Smooth muscle cell of the brain vasculature (primary cell): ENCODE measurements at regions not wholly inside any gene's neighbourhood (a gene's known extent, or its start where the extent isn't known, plus 50 kb on each side); places are given as distances from the start of the nearest gene placed in this dataset.

ENCODE experiments used
- DNase-seq: peaks from one replicate; pipeline ENCODE4 v3.0.0-alpha.2; 2012; ENCODE audit warnings: low read depth, low spot score

DNA sequence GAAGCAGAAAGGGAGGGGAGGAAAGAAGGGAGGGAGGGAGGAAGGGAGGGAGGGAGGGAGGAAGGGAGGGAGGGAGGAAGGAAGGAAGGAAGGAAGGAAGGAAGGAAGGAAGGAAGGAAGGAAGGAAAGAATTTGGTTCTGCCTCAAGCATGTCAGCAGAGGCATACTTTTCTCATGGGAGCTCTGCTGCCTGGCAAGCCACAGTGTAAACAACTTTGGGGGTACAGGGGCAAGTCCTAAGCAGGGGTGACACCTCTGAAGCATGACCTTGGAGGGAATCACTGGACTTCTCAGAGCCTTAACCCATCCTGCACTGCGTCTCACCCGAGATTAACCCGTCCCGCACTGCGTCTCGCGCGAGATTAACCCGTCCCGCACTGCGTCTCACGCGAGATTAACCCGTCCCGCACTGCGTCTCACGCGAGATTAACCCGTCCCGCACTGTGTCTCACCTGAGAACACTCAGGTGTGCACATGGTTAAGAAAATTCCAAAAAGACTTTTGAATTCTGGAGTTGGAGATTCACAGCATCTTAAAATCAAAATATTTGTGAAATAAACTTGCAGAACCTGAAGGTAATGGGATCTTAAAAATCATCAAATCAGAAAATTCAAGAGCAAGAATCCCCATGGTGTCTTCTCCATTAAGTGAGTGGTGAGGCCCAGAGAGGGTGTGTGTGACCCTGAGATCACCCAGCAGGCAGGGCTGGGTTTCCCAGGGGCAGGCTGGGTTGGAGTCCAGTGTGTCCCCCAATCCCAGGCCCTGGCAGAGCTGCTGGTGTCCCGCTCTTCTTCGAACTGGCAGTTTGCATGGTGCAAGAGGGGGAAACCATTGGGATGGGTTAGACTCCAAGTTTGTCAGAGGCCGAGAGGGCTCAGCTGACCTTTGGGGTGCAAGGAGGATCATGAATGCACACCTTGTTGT lies 190.4 kb downstream of the MN1 start:
- DNase-seq, result no peak

GRCh38 chr22:27612115-27612514 lies 189.4 kb downstream of the MN1 start:
- no peak for DNase-seq

- DNase-seq, result no peak
Observed at GRCh38 chr22:27613099-27614005, 188.2 kb downstream of the MN1 start.

DNA sequence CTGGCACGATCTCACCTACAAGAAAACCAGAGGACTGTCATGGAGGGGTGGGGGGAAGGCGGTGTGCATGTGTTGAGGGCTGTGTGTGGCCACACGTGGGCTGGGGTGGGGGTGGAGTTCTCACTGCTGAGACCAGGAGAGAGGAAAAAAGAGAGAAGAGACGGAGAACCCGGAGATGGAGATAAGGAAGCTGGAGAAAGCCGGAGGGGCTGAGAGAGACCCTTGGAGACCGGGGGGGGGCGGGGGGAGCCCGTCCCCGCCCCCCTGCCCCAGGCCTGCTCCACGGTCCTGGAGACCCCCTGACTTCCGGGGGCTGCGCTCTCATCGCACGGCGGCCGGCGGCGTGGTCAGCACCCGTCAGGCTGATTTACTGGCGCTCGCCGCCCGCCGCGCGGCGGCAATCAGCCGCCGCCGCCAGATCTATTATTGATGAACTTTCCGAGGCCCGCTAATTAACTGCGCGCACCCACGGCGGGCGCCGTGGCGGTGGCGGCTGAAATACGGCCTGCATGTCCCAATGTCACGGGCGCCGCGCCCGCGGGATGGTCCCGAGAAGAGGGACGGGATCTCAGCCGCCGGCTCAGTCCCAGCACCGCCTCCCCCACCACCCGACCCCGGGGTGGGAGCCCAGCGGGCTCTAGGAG lies 187.4 kb downstream of the MN1 start:
- DNase-seq, result no peak

- no peak for DNase-seq
Observed at GRCh38 chr22:27614650-27615007, 186.9 kb downstream of the MN1 start.

GRCh38 chr22:27615408-27615807 lies 186.1 kb downstream of the MN1 start:
- no peak for DNase-seq

GRCh38 chr22:27616033-27616432 lies 185.5 kb downstream of the MN1 start:
- no peak for DNase-seq

GRCh38 chr22:27617214-27617881 lies 184.2 kb downstream of the MN1 start:
- DNase-seq, result no peak

DNA sequence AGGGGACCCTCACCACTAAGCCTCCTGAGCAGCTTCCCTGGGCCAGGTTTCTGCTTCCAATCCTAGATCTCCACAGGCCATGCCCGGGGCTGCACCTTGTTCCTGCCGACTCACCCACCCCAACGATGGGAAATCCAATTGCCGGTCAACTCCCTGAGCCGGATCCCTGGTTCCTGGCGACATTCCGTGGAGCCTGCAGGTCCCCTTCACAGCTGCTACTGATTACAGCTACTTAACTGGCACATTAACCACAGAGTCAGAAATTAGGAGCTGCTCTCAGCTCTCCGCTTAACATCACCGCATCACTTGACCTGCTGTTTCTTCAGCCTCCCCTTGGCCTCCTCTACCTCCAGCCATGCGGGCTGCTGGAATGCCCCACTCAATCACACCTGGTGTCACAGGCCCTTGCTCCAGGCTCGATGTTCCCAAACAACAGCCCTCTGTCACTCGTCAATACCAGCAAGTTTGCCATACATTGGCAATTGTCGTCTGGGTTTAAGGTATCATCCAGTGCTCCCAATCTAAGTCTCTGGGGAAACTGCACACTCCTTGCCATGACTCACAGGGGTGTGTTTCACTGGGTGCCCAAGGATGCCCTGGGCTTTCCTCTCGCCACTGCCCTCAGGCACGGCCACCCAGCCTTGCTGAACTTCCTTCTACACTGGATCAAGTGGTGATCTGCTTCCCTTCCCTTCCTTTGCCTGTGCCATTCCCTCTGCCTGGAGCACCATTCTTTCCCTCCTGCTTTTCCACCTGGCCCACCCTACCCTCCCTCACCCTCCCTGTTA lies 181.0 kb downstream of the MN1 start:
- no peak for DNase-seq

DNA sequence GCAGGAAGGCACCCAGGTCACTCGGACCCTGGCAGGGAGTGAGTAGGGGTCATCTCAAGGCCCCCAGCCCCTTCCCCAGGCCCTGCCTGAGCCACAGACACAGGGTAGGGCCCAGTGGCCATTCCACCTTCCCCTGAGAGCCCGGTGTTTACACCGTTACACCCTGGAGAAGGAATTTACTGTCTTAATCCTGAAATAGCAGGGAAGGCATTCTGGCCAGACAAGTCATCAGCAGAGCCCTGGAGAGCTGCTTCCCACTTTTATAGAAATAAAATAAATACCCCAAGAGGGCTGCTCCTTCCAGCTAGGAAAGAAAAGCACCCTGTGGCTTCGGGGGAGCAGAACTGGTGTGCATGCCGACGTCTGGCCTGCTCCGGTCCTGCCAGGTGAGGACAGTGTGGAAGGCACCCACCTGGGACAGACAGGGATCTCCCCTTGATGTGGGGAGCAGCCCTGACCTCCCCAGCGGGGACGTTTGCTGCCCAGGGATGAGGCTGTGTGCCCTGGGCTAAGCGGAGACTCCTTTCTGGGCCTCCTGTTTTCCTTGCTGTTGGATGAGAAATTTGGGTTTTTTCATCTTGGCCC lies 180.0 kb downstream of the MN1 start:
- no peak for DNase-seq

- no peak for DNase-seq
Observed at GRCh38 chr22:27624042-27624441, 177.5 kb downstream of the MN1 start.

GRCh38 chr22:27624705-27625104 lies 176.9 kb downstream of the MN1 start:
- no peak for DNase-seq

DNA sequence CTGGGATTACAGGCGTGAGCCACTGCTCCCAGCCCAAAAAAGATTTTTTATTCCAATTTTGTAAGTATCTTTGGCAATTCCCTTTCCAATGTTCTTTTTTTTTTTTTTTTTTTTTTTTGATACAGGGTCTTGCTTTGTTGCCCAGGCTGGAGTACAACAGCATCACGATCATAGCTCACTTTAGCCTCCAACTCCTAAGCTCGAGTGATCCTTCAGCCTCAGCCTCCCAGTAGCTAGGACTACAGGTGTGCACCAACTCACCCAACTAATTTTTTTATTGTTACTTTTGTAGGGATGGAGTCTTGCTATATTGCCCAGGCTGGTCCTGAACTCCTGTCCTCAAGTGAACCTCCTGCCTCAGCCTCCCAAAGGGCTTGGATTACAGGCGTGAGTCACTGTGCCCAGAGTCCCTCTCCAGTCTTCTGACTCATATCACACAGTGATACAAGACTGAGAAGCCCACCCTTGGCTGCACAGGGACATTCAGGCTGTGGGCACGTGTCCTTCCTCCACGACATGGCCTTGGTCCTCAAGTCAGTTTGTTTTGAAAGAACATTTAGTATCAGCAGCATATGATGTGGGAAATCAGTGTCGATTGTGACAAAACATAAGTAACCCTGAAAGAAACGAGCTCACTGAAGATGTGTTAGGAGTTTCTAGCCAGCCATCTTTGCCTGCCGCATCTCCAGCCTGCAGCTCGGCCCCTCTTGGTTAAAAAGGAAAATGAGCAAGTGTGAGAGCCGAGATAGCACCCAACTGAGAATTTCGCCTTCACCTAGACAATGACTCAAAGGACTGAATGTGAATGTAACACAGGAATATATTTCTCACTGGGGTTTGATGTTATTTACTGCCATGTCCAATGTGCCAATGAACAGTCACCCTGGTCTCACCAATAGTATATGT lies 175.5 kb downstream of the MN1 start:
- DNase-seq, result no peak

DNA sequence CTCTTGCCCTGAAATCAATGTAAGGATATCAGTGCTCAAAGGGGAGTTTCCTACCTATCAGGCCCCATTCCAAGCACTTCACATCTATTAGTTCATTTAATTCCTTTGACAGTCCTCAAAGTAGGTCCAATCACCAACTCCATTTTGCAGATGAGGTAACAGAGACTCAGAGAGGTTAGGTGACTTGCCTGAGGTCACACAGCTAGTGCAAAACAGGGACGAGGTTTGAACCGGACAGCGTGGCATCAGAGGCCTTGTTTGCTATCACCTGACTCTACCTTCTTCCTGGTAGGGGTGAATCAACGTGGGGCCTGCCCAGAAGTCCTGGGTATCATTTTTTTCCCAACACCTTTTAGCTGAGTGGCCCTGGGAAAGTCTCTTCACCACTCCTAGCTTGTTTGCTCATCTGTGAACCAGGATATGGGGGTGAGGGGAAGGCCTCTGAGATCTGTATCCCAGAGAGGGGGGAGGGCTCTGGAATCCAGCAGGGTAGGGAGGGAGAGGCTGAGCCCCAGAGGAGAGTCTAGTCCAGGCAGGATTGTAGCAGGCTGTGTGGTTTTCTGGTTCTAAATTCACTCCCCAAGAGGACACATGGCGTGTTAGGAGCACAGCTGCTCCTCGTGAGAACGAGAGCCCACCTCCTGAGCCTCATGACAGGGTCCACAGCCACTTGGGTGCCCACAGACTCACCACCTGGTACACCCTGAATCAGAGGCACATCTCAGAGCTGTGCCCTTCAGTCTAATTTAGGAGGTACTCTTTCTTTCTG lies 174.7 kb downstream of the MN1 start:
- DNase-seq, result no peak

DNA sequence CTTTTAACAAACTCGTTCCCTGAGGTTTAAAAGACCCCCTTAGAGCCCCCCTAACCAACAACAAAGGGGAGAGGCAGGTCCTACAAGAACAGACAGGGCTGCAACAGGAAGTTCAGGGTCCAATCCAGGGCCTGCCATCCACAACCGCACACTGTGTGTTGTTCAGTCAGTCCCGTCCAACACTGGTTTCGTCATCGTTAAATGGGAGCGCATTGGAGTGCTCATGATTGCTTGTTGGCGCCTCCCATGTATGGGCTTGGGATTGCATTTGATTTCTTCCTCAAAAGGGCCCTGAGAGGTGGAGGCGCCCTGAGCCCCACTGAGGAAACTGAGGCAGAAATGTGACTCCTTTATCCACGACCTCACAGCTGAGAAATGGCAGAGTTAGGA lies 174.1 kb downstream of the MN1 start:
- DNase-seq, result no peak

DNA sequence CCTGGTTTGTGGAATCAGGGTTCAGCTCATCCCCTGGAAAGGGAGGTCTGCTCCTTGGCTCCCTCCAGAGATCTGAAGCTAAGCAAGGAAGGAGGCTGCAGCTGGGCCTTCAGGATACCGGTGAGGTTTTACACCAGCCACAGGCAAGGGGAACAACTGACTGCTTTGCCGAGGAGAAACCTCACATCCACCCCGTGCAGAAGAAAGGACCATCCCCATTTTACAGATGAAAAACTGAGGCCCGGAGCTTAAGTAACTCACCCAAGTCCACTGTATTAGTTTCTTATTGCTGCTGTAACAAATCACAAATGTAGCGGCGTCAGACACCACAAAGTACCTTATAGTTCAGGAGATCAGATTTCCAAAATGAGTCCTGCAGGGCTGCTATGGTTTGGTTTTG lies 173.7 kb downstream of the MN1 start:
- DNase-seq, result no peak

DNA sequence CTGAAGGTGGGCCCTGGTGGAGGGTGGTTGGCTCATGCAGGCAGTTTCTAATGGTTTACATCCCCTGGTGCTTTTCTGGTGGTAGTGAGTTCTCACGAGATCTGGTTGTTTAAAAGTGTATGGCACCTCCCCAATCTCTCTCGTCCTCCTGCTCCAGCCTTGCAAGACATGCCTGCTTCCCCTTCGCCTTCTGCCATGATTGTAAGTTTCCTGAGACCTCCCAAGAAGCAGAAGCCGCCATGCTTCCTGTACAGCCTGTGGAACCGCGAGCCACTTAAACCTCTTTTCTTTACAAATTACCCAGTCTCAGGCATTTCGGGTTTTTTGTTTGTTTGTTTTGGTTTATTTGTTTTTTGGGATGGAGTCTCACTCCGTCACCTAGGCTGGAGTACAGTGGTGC lies 173.2 kb downstream of the MN1 start:
- no peak for DNase-seq

DNA sequence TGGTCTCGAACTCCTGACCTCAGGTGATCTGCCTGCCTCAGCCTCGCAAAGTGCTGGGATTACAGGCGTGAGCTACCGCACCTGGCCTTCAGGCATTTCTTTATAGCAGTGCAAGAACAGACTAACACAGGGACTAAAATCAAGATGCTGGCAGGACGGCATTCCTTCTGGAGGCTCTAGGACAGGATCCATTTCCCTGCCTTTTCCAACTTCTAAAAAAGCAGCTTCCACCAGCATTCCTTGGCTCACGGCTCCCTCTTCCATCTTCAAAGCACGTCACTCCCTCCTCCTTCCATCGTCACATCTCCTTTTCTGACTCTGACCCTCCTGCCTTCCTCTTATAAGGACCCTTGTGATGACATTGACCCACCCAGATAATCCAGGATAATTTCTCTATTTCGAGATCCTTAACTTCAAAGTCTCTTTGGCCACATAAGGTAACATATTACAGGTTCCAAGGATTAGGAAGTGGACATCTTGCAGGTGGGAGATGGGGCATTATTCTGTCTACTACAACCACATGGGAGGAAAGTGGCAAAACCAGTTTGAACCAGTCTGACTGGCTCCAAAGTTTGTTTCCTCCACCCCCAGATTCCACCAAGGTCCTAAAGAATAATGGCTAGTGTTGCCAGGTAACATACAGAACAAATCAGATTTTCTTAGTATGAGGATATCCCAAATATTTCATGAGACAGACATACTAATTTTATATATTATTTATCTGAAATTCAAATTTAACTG lies 172.5 kb downstream of the MN1 start:
- no peak for DNase-seq
